Uterus (tissue), 3 donors: ENCODE measurements at regions not wholly inside any gene's neighbourhood (a gene's known extent, or its start where the extent isn't known, plus 50 kb on each side); places are given as distances from the start of the nearest gene placed in this dataset.

Source experiments
- DNase-seq, 2 donors: peaks; one replicate each; pipeline ENCODE4 v3.0.0-alpha.2; 2019 to 2020
- H3K27ac ChIP-seq, 2 donors: fragments of 200-600 bp; sonication (generic); 1 replicate in 1 of 2; 2 replicates in 1 of 2; pipeline ENCODE4 v1.5.1; 2016 to 2018
- H3K27me3 ChIP-seq, 2 donors: fragments of 200-600 bp; sonication (generic); one replicate each; pipeline ENCODE4 v1.5.1; 2018 to 2019; ENCODE audit warnings: control low read depth in 1 of 2
- H3K36me3 ChIP-seq, 2 donors: fragments of 200-600 bp; sonication (generic); one replicate each; pipeline ENCODE4 v1.5.1; 2019; ENCODE audit warnings: control low read depth in 1 of 2
- H3K4me1 ChIP-seq, 2 donors: fragments of 200-600 bp; sonication (generic); one replicate each; pipeline ENCODE4 v1.5.1; 2018 to 2019; ENCODE audit warnings: control low read depth in 1 of 2
- H3K4me3 ChIP-seq, 2 donors: fragments of 200-600 bp; sonication (generic); 1 replicate in 1 of 2; 2 replicates in 1 of 2; pipeline ENCODE4 v1.5.1; 2018 to 2019; ENCODE audit warnings: mild to moderate bottlenecking in 1 of 2
- H3K9me3 ChIP-seq, 2 donors: fragments of 200-600 bp; sonication (generic); one replicate each; pipeline ENCODE4 v1.5.1; 2019; ENCODE audit warnings: control low read depth in 1 of 2
- POLR2A ChIP-seq, 2 donors: fragments of 450-650 bp; IDR thresholded peaks; one replicate each; pipeline ENCODE4 v1.6.1; 2016; ENCODE audit warnings: antibody characterized with exemption in 2 of 2, mild to moderate bottlenecking in 1 of 2, moderate library complexity in 1 of 2
- intact Hi-C: fragments of 100-400 bp; cut with DNase I; formaldehyde crosslinking; loops from one replicate; pipeline ENCODE4 v1.15.1; 2023; ENCODE audit warnings: low total_unique reads
- TF ChIP-seq, protein P1 (sequence below), 4 experiments: fragments of 200-600 bp in 2 of 4; fragments of 450-650 bp in 2 of 4; sonication (generic) in 2 of 4; IDR thresholded peaks; one replicate each; pipeline ENCODE4 v1.5.1; 2016 to 2019; ENCODE audit warnings: antibody characterized with exemption in 4 of 4, mild to moderate bottlenecking in 2 of 4, moderate library complexity in 1 of 4
- donor health status: DM: yes; HTN: yes; CAD: no.

DNA sequence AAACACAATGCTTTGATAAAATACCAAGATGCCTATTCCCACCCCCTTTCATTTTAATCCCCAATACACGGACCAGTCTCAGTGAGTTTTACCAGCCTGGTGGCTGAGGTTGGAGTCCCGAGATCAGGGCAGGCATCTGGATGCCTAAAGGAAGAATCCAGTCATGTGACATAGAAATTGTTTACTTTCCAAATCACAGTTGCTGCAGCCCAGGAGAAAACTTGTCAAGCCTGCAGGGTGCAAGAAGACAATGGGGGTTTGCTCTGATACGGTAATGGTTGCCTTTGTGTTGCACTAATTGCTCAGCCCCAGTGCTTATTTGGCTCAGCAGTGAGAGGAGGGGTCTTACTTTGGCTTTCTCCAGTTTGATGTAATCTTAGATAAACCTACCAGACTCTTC is 308.5 kb upstream of the POU3F2 start:
- Histone ChIP-seq H3K9me3 (no peaks in the 10 kb centered on the region), H3K27ac (no peak overlapping the region), H3K4me1 (no peaks in the 10 kb centered on the region), H3K4me3 (no peak overlapping the region), H3K36me3 (no peaks in the 10 kb centered on the region), H3K27me3 (no peaks in the 10 kb centered on the region)
- intact Hi-C loops = no loop called here
- TF ChIP-seq, protein P1, sequence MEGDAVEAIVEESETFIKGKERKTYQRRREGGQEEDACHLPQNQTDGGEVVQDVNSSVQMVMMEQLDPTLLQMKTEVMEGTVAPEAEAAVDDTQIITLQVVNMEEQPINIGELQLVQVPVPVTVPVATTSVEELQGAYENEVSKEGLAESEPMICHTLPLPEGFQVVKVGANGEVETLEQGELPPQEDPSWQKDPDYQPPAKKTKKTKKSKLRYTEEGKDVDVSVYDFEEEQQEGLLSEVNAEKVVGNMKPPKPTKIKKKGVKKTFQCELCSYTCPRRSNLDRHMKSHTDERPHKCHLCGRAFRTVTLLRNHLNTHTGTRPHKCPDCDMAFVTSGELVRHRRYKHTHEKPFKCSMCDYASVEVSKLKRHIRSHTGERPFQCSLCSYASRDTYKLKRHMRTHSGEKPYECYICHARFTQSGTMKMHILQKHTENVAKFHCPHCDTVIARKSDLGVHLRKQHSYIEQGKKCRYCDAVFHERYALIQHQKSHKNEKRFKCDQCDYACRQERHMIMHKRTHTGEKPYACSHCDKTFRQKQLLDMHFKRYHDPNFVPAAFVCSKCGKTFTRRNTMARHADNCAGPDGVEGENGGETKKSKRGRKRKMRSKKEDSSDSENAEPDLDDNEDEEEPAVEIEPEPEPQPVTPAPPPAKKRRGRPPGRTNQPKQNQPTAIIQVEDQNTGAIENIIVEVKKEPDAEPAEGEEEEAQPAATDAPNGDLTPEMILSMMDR (IDR thresholded peaks at IDR 0.05) = no peak
- TF ChIP-seq POLR2A (IDR thresholded peaks at IDR 0.05) = no peak
- DNase-seq = no peak

DNA sequence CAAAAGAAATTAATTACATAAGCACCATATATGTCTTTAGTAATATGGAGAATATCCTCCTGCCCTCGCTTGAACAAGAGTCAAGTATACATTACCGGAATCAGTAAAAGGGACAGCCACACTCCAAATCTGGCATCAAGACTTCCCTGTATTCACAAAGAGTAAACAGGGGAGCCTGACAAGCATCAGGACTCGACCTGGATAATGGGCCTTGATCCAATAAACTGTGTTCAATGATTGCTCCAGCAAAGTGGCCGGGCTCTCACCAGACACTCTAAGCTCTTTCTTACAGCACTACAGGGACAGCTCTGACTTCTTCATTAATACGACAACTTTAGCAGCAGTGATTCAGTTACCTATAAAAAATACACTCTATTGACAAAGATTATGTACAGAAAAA is 307.9 kb upstream of the POU3F2 start:
- no peak for DNase-seq
- no peaks in the 10 kb centered on the region for H3K4me1 ChIP-seq
- TF ChIP-seq POLR2A (IDR thresholded peaks at IDR 0.05) = no peak
- TF ChIP-seq, protein P1 (IDR thresholded peaks at IDR 0.05) = no peak
- H3K36me3 ChIP-seq = no peaks in the 10 kb centered on the region
- H3K4me3 ChIP-seq = no peak overlapping the region
- H3K27me3 ChIP-seq = no peaks in the 10 kb centered on the region
- no peaks in the 10 kb centered on the region for H3K9me3 ChIP-seq
- intact Hi-C loops = no loop called here
- no peak overlapping the region for H3K27ac ChIP-seq

DNA sequence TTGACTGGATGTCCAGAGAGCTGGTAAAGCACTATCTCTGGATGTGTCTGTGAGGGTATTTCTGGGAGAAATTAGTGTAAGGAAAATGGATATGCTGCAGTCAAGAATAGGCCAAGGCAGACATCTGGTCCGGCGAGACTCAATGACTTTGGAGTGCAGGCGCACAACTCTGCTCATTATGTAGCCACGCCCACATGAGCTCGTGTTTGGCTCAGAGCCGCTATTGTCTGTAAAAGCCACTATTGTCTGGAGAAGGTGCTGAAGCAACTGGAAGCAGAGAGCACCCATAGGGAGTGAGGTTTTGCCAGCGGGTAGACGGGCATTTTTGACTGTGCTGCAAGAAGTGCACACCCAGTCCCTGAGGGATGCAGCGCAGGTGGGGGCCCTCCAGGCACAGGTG is 305.0 kb upstream of the POU3F2 start:
- intact Hi-C loops = no loop called here
- no peaks in the 10 kb centered on the region for H3K4me1 ChIP-seq
- TF ChIP-seq, protein P1 (IDR thresholded peaks at IDR 0.05) = no peak
- TF ChIP-seq POLR2A (IDR thresholded peaks at IDR 0.05) = no peak
- H3K36me3 ChIP-seq = no peaks in the 10 kb centered on the region
- no peak overlapping the region for H3K27ac ChIP-seq
- DNase-seq = no peak
- H3K9me3 ChIP-seq = no peaks in the 10 kb centered on the region
- H3K27me3 ChIP-seq = no peaks in the 10 kb centered on the region
- no peak overlapping the region for H3K4me3 ChIP-seq

DNA sequence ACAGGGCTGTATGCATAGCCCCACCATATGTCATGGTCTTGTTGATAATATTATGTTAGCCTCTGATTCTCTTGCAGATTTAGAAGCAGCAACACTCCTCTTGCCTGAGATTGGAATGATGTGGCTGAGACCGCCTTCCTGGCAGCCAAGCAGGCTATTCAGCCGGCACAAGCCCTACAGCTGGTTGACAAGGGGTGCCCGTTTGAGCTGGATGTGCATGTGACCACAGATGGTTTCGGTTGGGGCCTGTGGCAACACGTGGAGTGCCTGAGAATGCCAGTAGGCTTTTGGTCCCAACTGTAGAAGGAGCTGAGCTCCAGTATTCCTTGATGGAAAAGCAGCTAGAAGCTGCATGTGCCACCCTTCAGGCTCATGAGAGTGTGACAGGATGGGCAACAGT is 303.6 kb upstream of the POU3F2 start:
- no peak overlapping the region for H3K27ac ChIP-seq
- H3K4me1 ChIP-seq = no peaks in the 10 kb centered on the region
- no peaks in the 10 kb centered on the region for H3K27me3 ChIP-seq
- no peak for TF ChIP-seq POLR2A (IDR thresholded peaks at IDR 0.05)
- TF ChIP-seq, protein P1 (IDR thresholded peaks at IDR 0.05) = no peak
- intact Hi-C loops = no loop called here
- no peaks in the 10 kb centered on the region for H3K36me3 ChIP-seq
- no peaks in the 10 kb centered on the region for H3K9me3 ChIP-seq
- no peak for DNase-seq
- H3K4me3 ChIP-seq = no peak overlapping the region

DNA sequence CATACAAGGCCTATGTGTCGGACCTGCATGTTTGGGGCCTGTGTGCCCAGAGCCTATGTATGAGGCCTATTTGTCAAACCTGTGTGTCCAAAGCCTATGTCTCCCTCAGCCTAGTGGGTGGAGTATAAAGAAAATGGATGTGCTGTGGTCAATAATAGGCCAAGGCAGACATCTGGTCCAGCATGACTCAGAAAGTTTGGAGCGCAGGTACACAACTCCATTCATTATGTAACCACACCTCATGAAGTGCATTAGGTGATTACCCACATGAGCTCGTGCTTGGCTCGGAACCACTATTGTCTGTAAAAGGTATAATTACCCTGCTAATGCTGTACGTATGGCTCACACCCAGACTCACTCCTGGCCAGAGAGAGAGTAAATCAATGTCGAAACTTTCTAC is 302.4 kb upstream of the POU3F2 start:
- no peak overlapping the region for H3K4me3 ChIP-seq
- no peak overlapping the region for H3K27ac ChIP-seq
- no peak for DNase-seq
- no peaks in the 10 kb centered on the region for H3K27me3 ChIP-seq
- H3K36me3 ChIP-seq = no peaks in the 10 kb centered on the region
- no peaks in the 10 kb centered on the region for H3K9me3 ChIP-seq
- H3K4me1 ChIP-seq = no peaks in the 10 kb centered on the region
- intact Hi-C loops = no loop called here
- TF ChIP-seq, protein P1 (IDR thresholded peaks at IDR 0.05) = no peak
- no peak for TF ChIP-seq POLR2A (IDR thresholded peaks at IDR 0.05)
